Gastrocnemius medialis (tissue), 4 donors: ENCODE measurements at regions not wholly inside any gene's neighbourhood (a gene's known extent, or its start where the extent isn't known, plus 50 kb on each side); places are given as distances from the start of the nearest gene placed in this dataset.

ENCODE experiments used
- POLR2A ChIP-seq, 2 donors: fragments of 450-650 bp; IDR thresholded peaks; one replicate each; pipeline ENCODE4 v1.6.1; 2017; ENCODE audit warnings: antibody characterized with exemption in 2 of 2, mild to moderate bottlenecking in 2 of 2, moderate library complexity in 2 of 2
- TF ChIP-seq, protein P1 (sequence below), 5 experiments: fragments of 450-650 bp in 3 of 5; fragments of 200-600 bp in 2 of 5; sonication (generic) in 2 of 5; IDR thresholded peaks in 4 of 5; conservative IDR thresholded peaks in 1 of 5; 1 replicate in 4 of 5; 2 replicates in 1 of 5; pipeline ENCODE4 v1.5.1; 2016 to 2019; ENCODE audit warnings: antibody characterized with exemption in 5 of 5, mild to moderate bottlenecking in 3 of 5, moderate library complexity in 3 of 5

DNA sequence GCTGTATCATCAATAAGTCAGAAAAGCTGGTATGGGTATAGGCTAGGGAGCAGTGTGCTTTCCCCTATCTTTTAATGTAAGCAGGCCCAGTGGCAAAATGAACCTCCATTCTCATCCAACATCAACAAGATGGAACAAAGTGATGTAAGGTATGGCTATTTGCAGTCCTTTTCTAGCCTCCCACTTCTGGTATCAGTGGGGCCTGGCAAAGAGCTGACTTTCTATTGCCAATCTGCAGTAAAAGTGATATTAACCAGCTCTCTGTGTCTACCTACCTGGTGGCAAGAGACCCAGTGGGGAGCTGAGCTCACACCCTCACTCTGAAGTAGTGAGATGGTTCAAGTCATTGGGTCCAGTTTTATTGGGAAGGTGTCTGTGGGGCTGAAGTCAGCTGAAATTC, 1492.6 kb downstream of the CDH11 start:
- no peak for TF ChIP-seq POLR2A (IDR thresholded peaks at IDR 0.05)
- TF ChIP-seq, protein P1, sequence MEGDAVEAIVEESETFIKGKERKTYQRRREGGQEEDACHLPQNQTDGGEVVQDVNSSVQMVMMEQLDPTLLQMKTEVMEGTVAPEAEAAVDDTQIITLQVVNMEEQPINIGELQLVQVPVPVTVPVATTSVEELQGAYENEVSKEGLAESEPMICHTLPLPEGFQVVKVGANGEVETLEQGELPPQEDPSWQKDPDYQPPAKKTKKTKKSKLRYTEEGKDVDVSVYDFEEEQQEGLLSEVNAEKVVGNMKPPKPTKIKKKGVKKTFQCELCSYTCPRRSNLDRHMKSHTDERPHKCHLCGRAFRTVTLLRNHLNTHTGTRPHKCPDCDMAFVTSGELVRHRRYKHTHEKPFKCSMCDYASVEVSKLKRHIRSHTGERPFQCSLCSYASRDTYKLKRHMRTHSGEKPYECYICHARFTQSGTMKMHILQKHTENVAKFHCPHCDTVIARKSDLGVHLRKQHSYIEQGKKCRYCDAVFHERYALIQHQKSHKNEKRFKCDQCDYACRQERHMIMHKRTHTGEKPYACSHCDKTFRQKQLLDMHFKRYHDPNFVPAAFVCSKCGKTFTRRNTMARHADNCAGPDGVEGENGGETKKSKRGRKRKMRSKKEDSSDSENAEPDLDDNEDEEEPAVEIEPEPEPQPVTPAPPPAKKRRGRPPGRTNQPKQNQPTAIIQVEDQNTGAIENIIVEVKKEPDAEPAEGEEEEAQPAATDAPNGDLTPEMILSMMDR (IDR thresholded peaks at IDR 0.05 in 4 of 5, conservative IDR thresholded peaks at IDR 0.05 in 1 of 5) = no peak
